Cardiac muscle cell (in vitro differentiated cells and primary cell): ENCODE measurements at regions not wholly inside any gene's neighbourhood (a gene's known extent, or its start where the extent isn't known, plus 50 kb on each side); places are given as distances from the start of the nearest gene placed in this dataset.
"Not testable (repeated sequence)": the region's sequence is repeated elsewhere in the genome, so short reads cannot be mapped to it uniquely, and the experiment has no call there.

Source experiments
- DNase-seq, 2 donors: peaks; one replicate each; pipeline versions ENCODE4 v3.0.0 to v3.0.0-alpha.2; 2010 to 2017; ENCODE audit warnings: low read depth in 1 of 2, low spot score in 1 of 2
- H3K27ac ChIP-seq: fragments of 200-600 bp; sonication (generic); 2 replicates; pipeline ENCODE4 v1.5.1; 2016
- H3K27me3 ChIP-seq: fragments of 200-600 bp; sonication (generic); 2 replicates; pipeline ENCODE4 v1.6.0; 2016; ENCODE audit warnings: control low read depth
- H3K36me3 ChIP-seq: fragments of 200-600 bp; sonication (generic); 2 replicates; pipeline ENCODE4 v1.5.1; 2016; ENCODE audit warnings: control low read depth
- H3K4me1 ChIP-seq: fragments of 200-600 bp; sonication (generic); 2 replicates; pipeline ENCODE4 v1.8.1; 2017; ENCODE audit warnings: low read depth, mild to moderate bottlenecking, mixed run types
- H3K4me3 ChIP-seq: fragments of 200-600 bp; sonication (generic); 2 replicates; pipeline ENCODE4 v1.5.1; 2016; ENCODE audit warnings: mild to moderate bottlenecking
- H3K9me3 ChIP-seq: fragments of 200-600 bp; sonication (generic); 2 replicates; pipeline ENCODE4 v1.5.1; 2017; ENCODE audit warnings: low read depth, mild to moderate bottlenecking, control low read depth
- TF ChIP-seq, protein P1 (sequence below): IDR thresholded peaks from 2 replicates; pipeline ENCODE4 v1.5.1; 2012; ENCODE audit warnings: low read depth, mild to moderate bottlenecking, low read length

DNA sequence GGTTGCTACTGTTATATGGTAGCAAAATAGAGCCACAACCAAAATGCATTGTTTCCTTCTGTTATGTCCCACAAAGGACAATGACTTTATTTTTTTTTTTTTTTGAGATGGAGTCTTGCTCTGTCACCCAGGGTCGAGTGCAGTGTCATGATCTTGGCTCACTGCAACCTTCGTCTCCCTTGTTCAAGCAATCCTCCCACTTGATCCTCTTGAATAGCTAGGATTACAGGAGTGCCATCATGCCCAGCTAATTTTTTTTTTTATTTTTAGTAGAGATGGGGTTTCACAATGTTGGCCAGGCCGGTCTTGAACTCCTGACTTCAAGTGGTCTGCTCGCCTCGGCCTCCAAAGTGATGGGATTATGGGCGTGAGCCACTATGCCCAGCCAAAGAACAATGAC lies 527.7 kb upstream of the SGCD start:
- Histone ChIP-seq H3K4me1 (no peaks in the 10 kb centered on the region), H3K27me3 (no peaks in the 10 kb centered on the region), H3K36me3 (no peaks in the 10 kb centered on the region), H3K4me3 (no peak overlapping the region), H3K9me3 (no peaks in the 10 kb centered on the region), H3K27ac (no peak overlapping the region)
- no peak for DNase-seq
- TF ChIP-seq, protein P1, sequence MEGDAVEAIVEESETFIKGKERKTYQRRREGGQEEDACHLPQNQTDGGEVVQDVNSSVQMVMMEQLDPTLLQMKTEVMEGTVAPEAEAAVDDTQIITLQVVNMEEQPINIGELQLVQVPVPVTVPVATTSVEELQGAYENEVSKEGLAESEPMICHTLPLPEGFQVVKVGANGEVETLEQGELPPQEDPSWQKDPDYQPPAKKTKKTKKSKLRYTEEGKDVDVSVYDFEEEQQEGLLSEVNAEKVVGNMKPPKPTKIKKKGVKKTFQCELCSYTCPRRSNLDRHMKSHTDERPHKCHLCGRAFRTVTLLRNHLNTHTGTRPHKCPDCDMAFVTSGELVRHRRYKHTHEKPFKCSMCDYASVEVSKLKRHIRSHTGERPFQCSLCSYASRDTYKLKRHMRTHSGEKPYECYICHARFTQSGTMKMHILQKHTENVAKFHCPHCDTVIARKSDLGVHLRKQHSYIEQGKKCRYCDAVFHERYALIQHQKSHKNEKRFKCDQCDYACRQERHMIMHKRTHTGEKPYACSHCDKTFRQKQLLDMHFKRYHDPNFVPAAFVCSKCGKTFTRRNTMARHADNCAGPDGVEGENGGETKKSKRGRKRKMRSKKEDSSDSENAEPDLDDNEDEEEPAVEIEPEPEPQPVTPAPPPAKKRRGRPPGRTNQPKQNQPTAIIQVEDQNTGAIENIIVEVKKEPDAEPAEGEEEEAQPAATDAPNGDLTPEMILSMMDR = no peak

DNA sequence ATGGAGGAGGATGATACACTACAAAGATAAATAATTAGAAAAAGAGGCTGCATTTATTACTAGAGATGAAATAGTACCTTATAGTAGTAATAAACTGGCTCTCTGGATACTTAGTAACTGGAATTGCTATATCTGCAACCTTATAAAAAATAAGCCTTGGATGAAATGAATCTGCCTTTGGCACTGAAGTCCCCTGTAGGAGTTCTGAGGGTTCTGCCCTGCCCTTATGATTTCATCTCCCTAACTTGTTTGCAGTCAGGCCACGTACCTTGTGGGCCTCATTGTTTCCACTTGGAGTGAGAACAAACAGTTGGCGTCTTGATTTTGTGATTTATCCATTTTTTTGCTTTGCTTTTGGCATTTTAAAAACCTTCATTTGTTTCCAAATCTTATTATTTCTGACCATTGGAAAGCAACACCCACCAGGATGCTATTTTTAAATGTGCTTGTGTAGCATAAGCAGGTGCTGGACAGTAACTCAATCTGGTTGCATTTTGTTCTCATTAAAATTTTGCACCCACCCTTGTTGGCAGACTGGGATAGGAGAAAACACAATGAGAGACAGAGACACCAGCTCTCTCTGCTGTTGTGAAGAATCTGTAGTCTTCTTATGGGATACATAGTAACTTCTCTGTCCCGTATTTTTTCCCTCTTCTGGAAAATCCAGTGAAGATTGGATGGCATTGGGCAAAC lies 518.9 kb upstream of the SGCD start:
- Histone ChIP-seq H3K4me1 (no peaks in the 10 kb centered on the region), H3K36me3 (no peaks in the 10 kb centered on the region), H3K27me3 (no peaks in the 10 kb centered on the region), H3K4me3 (no peak overlapping the region), H3K9me3 (no peaks in the 10 kb centered on the region), H3K27ac (no peak overlapping the region)
- no peak for DNase-seq
- TF ChIP-seq, protein P1 = no peak

DNA sequence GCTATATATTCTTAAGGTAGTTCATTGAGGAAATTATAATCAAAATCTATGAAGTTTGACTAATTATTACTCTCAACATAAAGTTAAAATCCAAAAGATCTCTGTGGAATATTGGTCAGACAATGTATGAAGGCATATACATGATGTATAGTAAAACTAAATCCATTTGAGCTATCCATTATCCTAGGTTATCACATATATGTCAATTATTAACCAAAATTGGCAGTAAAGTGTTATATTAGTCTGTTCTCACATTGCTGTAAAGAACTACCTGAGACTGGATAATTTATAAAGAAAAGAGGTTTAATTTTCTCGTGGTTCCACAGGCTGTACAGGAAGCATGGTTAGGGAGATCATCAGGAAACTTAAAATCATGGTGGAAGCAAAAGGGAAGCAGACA lies 511.7 kb upstream of the SGCD start:
- Histone ChIP-seq H3K9me3 (no peaks in the 10 kb centered on the region), H3K4me1 (no peaks in the 10 kb centered on the region), H3K27ac (no peak overlapping the region), H3K4me3 (no peak overlapping the region), H3K27me3 (no peaks in the 10 kb centered on the region), H3K36me3 (no peaks in the 10 kb centered on the region)
- no peak for DNase-seq
- TF ChIP-seq, protein P1 = no peak

DNA sequence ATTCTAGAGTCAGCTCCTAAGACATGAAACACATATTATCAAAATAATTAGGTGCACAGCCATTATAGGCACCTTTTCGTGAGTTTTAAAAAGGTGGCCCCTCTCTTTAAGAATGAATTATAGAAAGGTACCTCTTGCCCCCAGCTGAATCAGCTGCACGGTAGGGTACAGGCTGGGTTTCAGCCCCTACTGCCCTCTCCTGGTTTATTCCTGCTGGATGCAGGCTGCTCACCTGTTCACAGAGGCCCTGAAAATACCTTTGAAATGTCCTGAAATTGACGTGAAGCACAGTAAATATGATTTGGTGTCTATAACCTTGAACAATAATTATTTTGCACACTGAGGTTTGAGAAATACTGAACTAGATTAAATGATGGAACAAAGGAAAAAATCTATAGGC lies 504.8 kb upstream of the SGCD start:
- TF ChIP-seq, protein P1 = no peak
- DNase-seq = peak in 1 of 2 donors; percentile 10
- no peaks in the 10 kb centered on the region for H3K36me3 ChIP-seq
- no peaks in the 10 kb centered on the region for H3K4me1 ChIP-seq
- no peaks in the 10 kb centered on the region for H3K9me3 ChIP-seq
- H3K27ac ChIP-seq = no peak overlapping the region
- H3K27me3 ChIP-seq = no peaks in the 10 kb centered on the region
- no peak overlapping the region for H3K4me3 ChIP-seq

DNA sequence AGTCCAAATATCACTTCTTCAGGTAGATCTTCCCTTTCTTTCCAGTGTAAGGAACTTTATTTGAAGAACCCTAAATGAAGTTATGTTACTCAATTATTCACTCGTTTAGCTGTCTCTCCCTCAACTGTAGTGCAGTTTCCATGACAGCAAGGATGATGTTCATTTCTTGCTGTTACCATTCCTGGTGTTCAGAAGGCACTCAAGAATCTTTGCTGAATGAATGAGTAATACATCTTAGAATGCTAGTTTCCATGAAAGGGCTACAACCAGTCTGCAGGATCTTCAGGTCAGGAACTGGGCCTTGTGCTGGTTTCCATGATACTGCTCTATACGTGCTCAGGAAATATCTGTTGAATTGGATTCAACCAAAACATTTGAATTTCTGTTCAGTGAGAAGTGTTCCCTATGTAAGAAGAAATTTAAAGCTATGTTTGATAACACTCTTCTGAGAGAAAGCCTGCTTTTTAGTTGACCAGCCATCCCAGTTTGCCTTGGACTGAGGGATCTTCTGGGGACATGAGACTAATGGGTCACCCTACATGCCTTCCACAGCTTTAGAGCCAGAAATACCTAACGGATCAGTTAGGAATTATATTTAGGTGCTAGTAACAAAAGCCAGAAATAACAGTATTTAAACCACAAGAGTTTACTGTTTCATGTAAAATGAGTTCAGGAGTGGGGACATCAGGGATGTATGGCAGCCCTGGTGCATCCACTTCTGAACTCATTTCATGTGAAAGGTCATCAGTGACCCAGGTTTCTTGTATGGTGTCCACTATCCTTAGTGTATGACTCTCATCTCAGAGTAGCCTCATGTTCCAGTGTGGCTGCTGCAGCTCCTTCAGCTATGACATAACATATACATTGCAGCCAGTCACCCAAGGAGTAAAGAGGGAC lies 500.1 kb upstream of the SGCD start:
- H3K4me1 ChIP-seq = no peaks in the 10 kb centered on the region
- TF ChIP-seq, protein P1 = no peak
- no peaks in the 10 kb centered on the region for H3K9me3 ChIP-seq
- H3K4me3 ChIP-seq = no peak overlapping the region
- H3K27ac ChIP-seq = no peak overlapping the region
- DNase-seq = no peak
- no peaks in the 10 kb centered on the region for H3K36me3 ChIP-seq
- no peaks in the 10 kb centered on the region for H3K27me3 ChIP-seq

DNA sequence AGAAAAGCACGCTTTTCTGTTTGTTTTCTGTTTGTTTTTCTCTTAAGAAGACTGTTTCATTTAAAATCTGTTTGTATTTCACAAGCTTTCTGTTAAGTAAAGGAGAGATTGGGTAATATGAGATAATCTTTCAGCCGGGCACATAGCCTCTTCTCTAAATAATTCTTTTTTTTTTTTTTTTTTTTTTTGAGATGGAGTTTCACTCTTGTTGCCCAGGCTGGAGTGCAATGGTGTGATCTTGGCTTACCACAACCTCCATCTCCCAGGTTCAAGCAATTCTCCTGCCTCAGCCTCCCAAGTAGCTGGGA lies 499.5 kb upstream of the SGCD start:
- H3K36me3 ChIP-seq, H3K9me3 ChIP-seq, H3K4me1 ChIP-seq, DNase-seq, H3K4me3 ChIP-seq, H3K27ac ChIP-seq, H3K27me3 ChIP-seq: not testable (repeated sequence)
